Liver (tissue), 8 donors: ENCODE measurements at regions not wholly inside any gene's neighbourhood (a gene's known extent, or its start where the extent isn't known, plus 50 kb on each side); places are given as distances from the start of the nearest gene placed in this dataset.

ENCODE experiments used
- DNase-seq: peaks from one replicate; pipeline ENCODE4 v3.0.0-alpha.2; 2017; ENCODE audit warnings: low spot score
- H3K27ac ChIP-seq, 2 donors: one replicate each; pipeline ENCODE4 v1.7.0; 2013; ENCODE audit warnings: inconsistent platforms in 2 of 2, low read length in 2 of 2, control low read depth in 1 of 2, low read depth in 1 of 2, mild to moderate bottlenecking in 1 of 2
- H3K27me3 ChIP-seq, 4 donors: one replicate each; pipeline versions ENCODE4 v1.6.1 to v1.7.0; 2013; ENCODE audit warnings: low read length in 3 of 4, inconsistent platforms in 1 of 4, mild to moderate bottlenecking in 1 of 4, moderate library complexity in 1 of 4; ENCODE audit not compliant: control insufficient read depth in 4 of 4, insufficient read depth in 4 of 4
- H3K36me3 ChIP-seq, 4 donors: one replicate each; pipeline versions ENCODE4 v1.6.1 to v1.7.0; 2013; ENCODE audit warnings: low read length in 3 of 4, mild to moderate bottlenecking in 3 of 4, low read depth in 1 of 4, moderate library complexity in 1 of 4; ENCODE audit not compliant: control insufficient read depth in 4 of 4, insufficient read depth in 3 of 4
- H3K4me1 ChIP-seq, 4 donors: one replicate each; pipeline versions ENCODE4 v1.6.1 to v1.7.0; 2013; ENCODE audit warnings: low read length in 3 of 4, mild to moderate bottlenecking in 3 of 4, moderate library complexity in 1 of 4; ENCODE audit not compliant: control insufficient read depth in 4 of 4, insufficient read depth in 4 of 4
- H3K4me3 ChIP-seq, 3 donors: one replicate each; pipeline versions ENCODE4 v1.6.1 to v1.7.0; 2013; ENCODE audit warnings: low read length in 3 of 3, control low read depth in 1 of 3, low read depth in 1 of 3, mild to moderate bottlenecking in 1 of 3
- H3K9ac ChIP-seq, 2 donors: one replicate each; pipeline ENCODE4 v1.7.0; 2013; ENCODE audit warnings: low read length in 2 of 2, mild to moderate bottlenecking in 2 of 2, moderate library complexity in 2 of 2, control low read depth in 1 of 2, low read depth in 1 of 2
- H3K9me3 ChIP-seq, 4 donors: one replicate each; pipeline versions ENCODE4 v1.6.1 to v1.7.0; 2013; ENCODE audit warnings: low read length in 3 of 4; ENCODE audit not compliant: control insufficient read depth in 4 of 4
- CTCF ChIP-seq: fragments of 150-350 bp; IDR thresholded peaks from 2 replicates; pipeline ENCODE4 v1.5.1; 2017; ENCODE audit warnings: improper control_type of control experiment, low read depth, low read length; ENCODE audit not compliant: missing input control
- EGR1 ChIP-seq, 2 donors: IDR thresholded peaks; 2 replicates each; pipeline ENCODE4 v1.6.1; 2016 to 2018; ENCODE audit warnings: antibody characterized with exemption in 2 of 2, low read depth in 2 of 2
- FOXA2 ChIP-seq: IDR thresholded peaks from 2 replicates; pipeline ENCODE4 v1.6.1; 2016; ENCODE audit warnings: antibody characterized with exemption
- GABPA ChIP-seq, 2 donors: IDR thresholded peaks in 1 of 2; conservative IDR thresholded peaks in 1 of 2; 2 replicates each; pipeline ENCODE4 v1.6.1; 2016; ENCODE audit warnings: antibody characterized with exemption in 2 of 2, mild to moderate bottlenecking in 1 of 2, moderate library complexity in 1 of 2
- HNF4A ChIP-seq, 2 donors: conservative IDR thresholded peaks; 2 replicates each; pipeline ENCODE4 v1.6.1; 2016; ENCODE audit warnings: antibody characterized with exemption in 2 of 2, mild to moderate bottlenecking in 2 of 2
- HNF4G ChIP-seq: IDR thresholded peaks from 2 replicates; pipeline ENCODE4 v1.6.1; 2016; ENCODE audit warnings: antibody characterized with exemption
- JUND ChIP-seq, 2 donors: IDR thresholded peaks; 2 replicates each; pipeline ENCODE4 v1.6.1; 2016; ENCODE audit warnings: antibody characterized with exemption in 2 of 2
- RAD21 ChIP-seq, 2 donors: IDR thresholded peaks; 2 replicates each; pipeline ENCODE4 v1.6.1; 2016; ENCODE audit warnings: antibody characterized with exemption in 2 of 2, mild to moderate bottlenecking in 2 of 2
- REST ChIP-seq: IDR thresholded peaks from 2 replicates; pipeline ENCODE4 v1.6.1; 2016; ENCODE audit warnings: antibody characterized with exemption, mild to moderate bottlenecking
- RXRA ChIP-seq, 2 donors: IDR thresholded peaks; 2 replicates each; pipeline ENCODE4 v1.6.1; 2017 to 2018; ENCODE audit warnings: antibody characterized with exemption in 2 of 2, mild to moderate bottlenecking in 1 of 2
- SP1 ChIP-seq: IDR thresholded peaks from 2 replicates; pipeline ENCODE4 v1.6.1; 2018; ENCODE audit warnings: antibody characterized with exemption, mild to moderate bottlenecking
- TAF1 ChIP-seq: conservative IDR thresholded peaks from 2 replicates; pipeline ENCODE4 v1.6.1; 2016; ENCODE audit warnings: antibody characterized with exemption, mild to moderate bottlenecking
- YY1 ChIP-seq: IDR thresholded peaks from 2 replicates; pipeline ENCODE4 v1.6.1; 2016; ENCODE audit warnings: antibody characterized with exemption, mild to moderate bottlenecking
- ZBTB33 ChIP-seq: IDR thresholded peaks from 2 replicates; pipeline ENCODE4 v1.6.1; 2016; ENCODE audit warnings: antibody characterized with exemption
- WGBS: extraction: QIAGEN DNeasy Blood & Tissue Kit; methylation state at CpG from one replicate; pipeline ENCODE4 v1.1.7; 2013; 5-methylcytosine and 5-hydroxymethylcytosine counted together
- donor health status: healthy.
- donor health status: healthy.
- donor health status: healthy.
- donor health status: healthy.
- donor health status: healthy.

- H3K4me3 ChIP-seq: no peak overlapping the region
- H3K27me3 ChIP-seq: peaks cover 0 to 2% (median 0%) of the 10 kb centered on the region in 4 donors
- H3K27ac ChIP-seq: no peak overlapping the region
- TF ChIP-seq FOXA2: no peak
- no peak for TF ChIP-seq HNF4G
- DNase-seq: no peak
- WGBS: 78% methylated on average over 18 of the region's 18 CpGs
- H3K9ac ChIP-seq: no peak overlapping the region
- H3K36me3 ChIP-seq: no peaks in the 10 kb centered on the region
- peaks cover 4 to 7% (median 5%) of the 10 kb centered on the region in 4 donors for H3K9me3 ChIP-seq
- H3K4me1 ChIP-seq: no peaks in the 10 kb centered on the region
Measured at GRCh38 chr7:4556868-4557793, 125.0 kb upstream of the FOXK1 start.

- Histone ChIP-seq H3K36me3 (no peaks in the 10 kb centered on the region), H3K4me3 (no peak overlapping the region), H3K9me3 (no peaks in the 10 kb centered on the region), H3K9ac (no peak overlapping the region), H3K4me1 (no peaks in the 10 kb centered on the region), H3K27ac (no peak overlapping the region), H3K27me3 (peaks cover 0 to 3% (median under 1%) of the 10 kb centered on the region in 4 donors)
- TF ChIP-seq HNF4G (no peak), YY1 (no peak), CTCF (no peak), TAF1 (no peak), SP1 (no peak), GABPA (IDR thresholded peaks at IDR 0.05 in 1 of 2, conservative IDR thresholded peaks at IDR 0.05 in 1 of 2) (no peak), RXRA (IDR thresholded peaks at IDR 0.05) (no peak), ZBTB33 (no peak), RAD21 (IDR thresholded peaks at IDR 0.05) (no peak), JUND (IDR thresholded peaks at IDR 0.05) (no peak), EGR1 (IDR thresholded peaks at IDR 0.05; ENCODE audit: low read depth in 2 of 2) (no peak), REST (no peak), FOXA2 (no peak), HNF4A (conservative IDR thresholded peaks at IDR 0.05) (no peak)
- WGBS: 36% methylated on average over 3 of the region's 3 CpGs
- DNase-seq: no peak
Measured at GRCh38 chr7:4561795-4562194, 120.3 kb upstream of the FOXK1 start.
